GM21390 (cell line): ENCODE measurements at regions not wholly inside any gene's neighbourhood (a gene's known extent, or its start where the extent isn't known, plus 50 kb on each side); places are given as distances from the start of the nearest gene placed in this dataset.
"Not testable (repeated sequence)": the region's sequence is repeated elsewhere in the genome, so short reads cannot be mapped to it uniquely, and the experiment has no call there.

Experiments
- ATAC-seq: cut with Tn5 transposase; IDR thresholded peaks from one replicate; pipeline ENCODE4 v1.9.1; 2021; ENCODE audit not compliant: unreplicated experiment

- ATAC-seq = no peak
These were observed 115.0 kb upstream of the CHD6 start for GRCh38 chr20:41733151-41733550.

- not testable (repeated sequence) for ATAC-seq
These were observed 113.0 kb upstream of the CHD6 start for GRCh38 chr20:41731198-41731597.

- ATAC-seq = not testable (repeated sequence)
These were observed 109.5 kb upstream of the CHD6 start for GRCh38 chr20:41727681-41728080.

- no peak for ATAC-seq
These were observed 108.5 kb upstream of the CHD6 start for GRCh38 chr20:41726727-41727126.

GRCh38 chr20:41719151-41719550 is 101.0 kb upstream of the CHD6 start:
- no peak for ATAC-seq

- no peak for ATAC-seq
These were observed 99.3 kb upstream of the CHD6 start for GRCh38 chr20:41717483-41717882.

GRCh38 chr20:41716911-41717310 is 98.7 kb upstream of the CHD6 start:
- no peak for ATAC-seq

GRCh38 chr20:41716436-41716835 is 98.3 kb upstream of the CHD6 start:
- ATAC-seq = no peak

GRCh38 chr20:41715526-41715925 is 97.3 kb upstream of the CHD6 start:
- ATAC-seq = no peak

GRCh38 chr20:41714030-41714429 is 95.9 kb upstream of the CHD6 start:
- no peak for ATAC-seq

GRCh38 chr20:41704896-41705295 is 86.7 kb upstream of the CHD6 start:
- ATAC-seq = no peak

- no peak for ATAC-seq
These were observed 84.5 kb upstream of the CHD6 start for GRCh38 chr20:41702647-41703046.

- ATAC-seq = no peak
These were observed 83.6 kb upstream of the CHD6 start for GRCh38 chr20:41701588-41702348.

GRCh38 chr20:41699673-41700072 is 81.5 kb upstream of the CHD6 start:
- not testable (repeated sequence) for ATAC-seq

- no peak for ATAC-seq
These were observed 79.8 kb upstream of the CHD6 start for GRCh38 chr20:41697861-41698559.

GRCh38 chr20:41696428-41696827 is 78.3 kb upstream of the CHD6 start:
- ATAC-seq = no peak

GRCh38 chr20:41694796-41695195 is 76.6 kb upstream of the CHD6 start:
- ATAC-seq = no peak

GRCh38 chr20:41693136-41693979 is 75.2 kb upstream of the CHD6 start:
- peak; percentile 88 for ATAC-seq

- peak; percentile 50 for ATAC-seq
These were observed 74.4 kb upstream of the CHD6 start for GRCh38 chr20:41692479-41693135.

- no peak for ATAC-seq
These were observed 73.3 kb upstream of the CHD6 start for GRCh38 chr20:41691443-41691842.

GRCh38 chr20:41690702-41691101 is 72.5 kb upstream of the CHD6 start:
- ATAC-seq = no peak
